SK-N-SH treated with all-trans-retinoic acid at 6 μM for 48 hours (cell line): ENCODE measurements at regions not wholly inside any gene's neighbourhood (a gene's known extent, or its start where the extent isn't known, plus 50 kb on each side); places are given as distances from the start of the nearest gene placed in this dataset.

Experiments used
- ATAC-seq: fragments of 200-7000 bp; cut with Tn5 transposase; 3 replicates; pipeline ENCODE4 v1.9.1; 2020; ENCODE audit warnings: mild to moderate bottlenecking, moderate library complexity
- BACH2 ChIP-seq: fragments of 250-450 bp; sonication (Bioruptor Pico); IDR thresholded peaks from 2 replicates; pipeline ENCODE4 v1.9.0; 2021; ENCODE audit warnings: mild to moderate bottlenecking, borderline replicate concordance
- CSDC2 ChIP-seq: fragments of 250-450 bp; sonication (Bioruptor Pico); IDR thresholded peaks from 2 replicates; pipeline ENCODE4 v1.5.0; 2020; ENCODE audit warnings: mild to moderate bottlenecking, moderate library complexity
- ESRRG ChIP-seq: fragments of 250-450 bp; sonication (Bioruptor Pico); IDR thresholded peaks from 2 replicates; pipeline ENCODE4 v1.6.1; 2021; ENCODE audit warnings: mild to moderate bottlenecking
- GLIS3 ChIP-seq: fragments of 250-450 bp; sonication (Bioruptor Pico); IDR thresholded peaks from 2 replicates; pipeline ENCODE4 v1.5.0; 2020; ENCODE audit warnings: mild to moderate bottlenecking, moderate library complexity
- OSR1 ChIP-seq: fragments of 250-450 bp; sonication (Bioruptor Pico); IDR thresholded peaks from 2 replicates; pipeline ENCODE4 v1.8.0; 2022; ENCODE audit warnings: moderate library complexity, mild to moderate bottlenecking, inconsistent platforms
- PPARA ChIP-seq: fragments of 250-450 bp; sonication (Bioruptor Pico); IDR thresholded peaks from 2 replicates; pipeline ENCODE4 v1.5.0; 2020; ENCODE audit warnings: mild to moderate bottlenecking, borderline replicate concordance
- SNAI2 ChIP-seq: fragments of 250-450 bp; sonication (Bioruptor Pico); IDR thresholded peaks from 2 replicates; pipeline ENCODE4 v1.5.0; 2020; ENCODE audit warnings: mild to moderate bottlenecking, moderate library complexity
- TOX ChIP-seq: fragments of 250-450 bp; sonication (Bioruptor Pico); IDR thresholded peaks from 2 replicates; pipeline ENCODE4 v1.8.0; 2021; ENCODE audit warnings: mild to moderate bottlenecking, moderate library complexity, borderline replicate concordance
- TSHZ2 ChIP-seq: fragments of 250-450 bp; sonication (Bioruptor Pico); IDR thresholded peaks from 2 replicates; pipeline ENCODE4 v1.5.0; 2020; ENCODE audit warnings: mild to moderate bottlenecking, moderate library complexity
- ZC3H10 ChIP-seq: fragments of 250-450 bp; sonication (Bioruptor Pico); IDR thresholded peaks from 2 replicates; pipeline ENCODE4 v1.5.1; 2021; ENCODE audit warnings: mild to moderate bottlenecking, moderate library complexity
- ZFP3 ChIP-seq: fragments of 250-450 bp; sonication (Bioruptor Pico); IDR thresholded peaks from 2 replicates; pipeline ENCODE4 v1.5.0; 2020; ENCODE audit warnings: mild to moderate bottlenecking, moderate library complexity
- ZFP30 ChIP-seq: fragments of 450-650 bp; formaldehyde crosslinking; IDR thresholded peaks from 2 replicates; pipeline ENCODE4 v1.5.0; 2022; ENCODE audit warnings: mild to moderate bottlenecking, moderate library complexity
- ZNF8 ChIP-seq: fragments of 450-650 bp; formaldehyde crosslinking; IDR thresholded peaks from 2 replicates; pipeline ENCODE4 v1.5.0; 2020; ENCODE audit warnings: mild to moderate bottlenecking, moderate library complexity
- TF ChIP-seq, protein P1 (sequence below): fragments of 250-450 bp; sonication (Bioruptor Pico); IDR thresholded peaks from 2 replicates; pipeline ENCODE4 v1.8.0; 2020; ENCODE audit warnings: mild to moderate bottlenecking, moderate library complexity, borderline replicate concordance
- TF ChIP-seq, protein P2 (sequence below): fragments of 250-450 bp; sonication (Bioruptor Pico); IDR thresholded peaks from 2 replicates; pipeline ENCODE4 v1.5.1; 2021; ENCODE audit warnings: mild to moderate bottlenecking, moderate library complexity
- TF ChIP-seq, protein P3 (sequence below): fragments of 250-450 bp; sonication (Bioruptor Pico); IDR thresholded peaks from 2 replicates; pipeline ENCODE4 v1.5.1; 2020; ENCODE audit warnings: low read depth, mild to moderate bottlenecking, moderate library complexity
- TF ChIP-seq, protein P4 (sequence below): fragments of 250-450 bp; sonication (Bioruptor Pico); IDR thresholded peaks from 2 replicates; pipeline ENCODE4 v1.8.0; 2021; ENCODE audit warnings: low read depth, mild to moderate bottlenecking, moderate library complexity, borderline replicate concordance

DNA sequence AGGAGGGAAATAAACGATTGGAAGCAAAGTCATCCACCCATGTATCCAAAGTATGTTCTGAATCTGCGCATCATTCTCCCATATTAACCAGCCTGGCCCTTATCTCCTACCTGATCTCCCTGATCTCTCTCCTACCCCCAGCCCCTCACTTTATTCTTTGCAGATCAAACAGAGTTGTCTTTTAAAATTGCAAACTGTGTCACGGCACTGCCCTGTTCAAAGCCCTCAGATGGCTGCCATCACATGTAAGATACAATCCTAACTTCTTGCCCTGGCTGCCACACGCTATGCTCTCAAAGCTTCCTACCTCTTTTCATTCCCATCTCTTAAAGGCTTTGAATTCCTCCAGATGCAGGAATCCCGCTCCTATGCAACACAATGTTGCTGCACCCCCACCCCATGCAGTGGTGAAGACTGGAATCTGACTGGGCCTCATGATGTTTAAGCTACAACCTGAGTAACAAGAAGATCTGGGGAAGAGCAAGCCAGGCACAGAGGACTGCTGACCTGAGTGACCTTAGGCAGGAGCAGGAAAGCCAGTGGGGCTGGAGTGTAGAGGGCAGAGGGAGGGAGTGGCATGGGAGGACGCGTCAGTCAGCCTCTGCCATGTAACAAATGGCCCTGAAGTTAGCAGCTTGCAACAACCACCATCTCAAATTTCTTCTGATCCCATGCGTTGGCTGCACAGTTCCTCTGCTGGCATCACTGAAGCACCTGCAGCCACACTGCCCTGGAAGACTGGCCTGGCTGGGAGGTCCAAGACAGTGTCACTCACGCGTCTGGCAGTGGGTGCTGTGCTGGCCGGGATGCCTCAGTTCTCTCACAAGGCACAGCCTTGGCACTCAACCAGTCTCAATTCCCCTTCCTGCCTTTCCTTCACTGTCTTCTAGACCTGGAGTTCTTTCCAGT, 382.8 kb downstream of the BCL11B start:
- ATAC-seq: no peak
- no peak for TF ChIP-seq SNAI2 (CRISPR knock-in tag)
- TF ChIP-seq, protein P1, sequence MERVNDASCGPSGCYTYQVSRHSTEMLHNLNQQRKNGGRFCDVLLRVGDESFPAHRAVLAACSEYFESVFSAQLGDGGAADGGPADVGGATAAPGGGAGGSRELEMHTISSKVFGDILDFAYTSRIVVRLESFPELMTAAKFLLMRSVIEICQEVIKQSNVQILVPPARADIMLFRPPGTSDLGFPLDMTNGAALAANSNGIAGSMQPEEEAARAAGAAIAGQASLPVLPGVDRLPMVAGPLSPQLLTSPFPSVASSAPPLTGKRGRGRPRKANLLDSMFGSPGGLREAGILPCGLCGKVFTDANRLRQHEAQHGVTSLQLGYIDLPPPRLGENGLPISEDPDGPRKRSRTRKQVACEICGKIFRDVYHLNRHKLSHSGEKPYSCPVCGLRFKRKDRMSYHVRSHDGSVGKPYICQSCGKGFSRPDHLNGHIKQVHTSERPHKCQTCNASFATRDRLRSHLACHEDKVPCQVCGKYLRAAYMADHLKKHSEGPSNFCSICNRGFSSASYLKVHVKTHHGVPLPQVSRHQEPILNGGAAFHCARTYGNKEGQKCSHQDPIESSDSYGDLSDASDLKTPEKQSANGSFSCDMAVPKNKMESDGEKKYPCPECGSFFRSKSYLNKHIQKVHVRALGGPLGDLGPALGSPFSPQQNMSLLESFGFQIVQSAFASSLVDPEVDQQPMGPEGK (CRISPR knock-in tag): no peak
- TF ChIP-seq ZNF8 (CRISPR knock-in tag): no peak
- TF ChIP-seq TSHZ2 (CRISPR knock-in tag): no peak
- TF ChIP-seq BACH2: no peak

DNA sequence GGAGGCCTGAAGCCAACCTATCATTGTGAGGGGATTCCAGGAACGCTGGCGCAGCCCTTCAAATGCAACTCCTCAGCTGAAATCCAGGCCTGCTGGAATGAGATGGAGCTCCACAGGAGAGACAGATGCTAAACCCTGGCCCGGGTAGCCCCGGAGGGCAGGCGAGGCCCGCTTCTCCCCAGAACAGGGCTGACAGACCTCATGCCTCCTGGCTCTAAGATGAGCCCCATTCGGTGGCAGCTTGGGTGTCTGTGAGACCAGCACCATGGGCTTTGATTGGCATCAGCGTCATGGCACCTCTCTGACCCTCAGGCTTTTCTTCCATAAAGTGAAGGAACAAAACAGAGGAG, 382.2 kb downstream of the BCL11B start:
- ATAC-seq: no peak
- TF ChIP-seq ZNF8 (CRISPR knock-in tag): no peak
- TF ChIP-seq SNAI2 (CRISPR knock-in tag): no peak
- TF ChIP-seq BACH2: no peak
- TF ChIP-seq, protein P2, sequence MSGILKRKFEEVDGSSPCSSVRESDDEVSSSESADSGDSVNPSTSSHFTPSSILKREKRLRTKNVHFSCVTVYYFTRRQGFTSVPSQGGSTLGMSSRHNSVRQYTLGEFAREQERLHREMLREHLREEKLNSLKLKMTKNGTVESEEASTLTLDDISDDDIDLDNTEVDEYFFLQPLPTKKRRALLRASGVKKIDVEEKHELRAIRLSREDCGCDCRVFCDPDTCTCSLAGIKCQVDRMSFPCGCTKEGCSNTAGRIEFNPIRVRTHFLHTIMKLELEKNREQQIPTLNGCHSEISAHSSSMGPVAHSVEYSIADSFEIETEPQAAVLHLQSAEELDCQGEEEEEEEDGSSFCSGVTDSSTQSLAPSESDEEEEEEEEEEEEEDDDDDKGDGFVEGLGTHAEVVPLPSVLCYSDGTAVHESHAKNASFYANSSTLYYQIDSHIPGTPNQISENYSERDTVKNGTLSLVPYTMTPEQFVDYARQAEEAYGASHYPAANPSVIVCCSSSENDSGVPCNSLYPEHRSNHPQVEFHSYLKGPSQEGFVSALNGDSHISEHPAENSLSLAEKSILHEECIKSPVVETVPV (CRISPR knock-in tag): no peak
- no peak for TF ChIP-seq ZC3H10 (CRISPR knock-in tag)
- no peak for TF ChIP-seq CSDC2
- TF ChIP-seq, protein P1 (CRISPR knock-in tag): no peak
- TF ChIP-seq, protein P3, sequence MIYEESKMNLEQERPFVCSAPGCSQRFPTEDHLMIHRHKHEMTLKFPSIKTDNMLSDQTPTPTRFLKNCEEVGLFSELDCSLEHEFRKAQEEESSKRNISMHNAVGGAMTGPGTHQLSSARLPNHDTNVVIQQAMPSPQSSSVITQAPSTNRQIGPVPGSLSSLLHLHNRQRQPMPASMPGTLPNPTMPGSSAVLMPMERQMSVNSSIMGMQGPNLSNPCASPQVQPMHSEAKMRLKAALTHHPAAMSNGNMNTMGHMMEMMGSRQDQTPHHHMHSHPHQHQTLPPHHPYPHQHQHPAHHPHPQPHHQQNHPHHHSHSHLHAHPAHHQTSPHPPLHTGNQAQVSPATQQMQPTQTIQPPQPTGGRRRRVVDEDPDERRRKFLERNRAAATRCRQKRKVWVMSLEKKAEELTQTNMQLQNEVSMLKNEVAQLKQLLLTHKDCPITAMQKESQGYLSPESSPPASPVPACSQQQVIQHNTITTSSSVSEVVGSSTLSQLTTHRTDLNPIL: no peak
- TF ChIP-seq ZFP30 (CRISPR knock-in tag): no peak

DNA sequence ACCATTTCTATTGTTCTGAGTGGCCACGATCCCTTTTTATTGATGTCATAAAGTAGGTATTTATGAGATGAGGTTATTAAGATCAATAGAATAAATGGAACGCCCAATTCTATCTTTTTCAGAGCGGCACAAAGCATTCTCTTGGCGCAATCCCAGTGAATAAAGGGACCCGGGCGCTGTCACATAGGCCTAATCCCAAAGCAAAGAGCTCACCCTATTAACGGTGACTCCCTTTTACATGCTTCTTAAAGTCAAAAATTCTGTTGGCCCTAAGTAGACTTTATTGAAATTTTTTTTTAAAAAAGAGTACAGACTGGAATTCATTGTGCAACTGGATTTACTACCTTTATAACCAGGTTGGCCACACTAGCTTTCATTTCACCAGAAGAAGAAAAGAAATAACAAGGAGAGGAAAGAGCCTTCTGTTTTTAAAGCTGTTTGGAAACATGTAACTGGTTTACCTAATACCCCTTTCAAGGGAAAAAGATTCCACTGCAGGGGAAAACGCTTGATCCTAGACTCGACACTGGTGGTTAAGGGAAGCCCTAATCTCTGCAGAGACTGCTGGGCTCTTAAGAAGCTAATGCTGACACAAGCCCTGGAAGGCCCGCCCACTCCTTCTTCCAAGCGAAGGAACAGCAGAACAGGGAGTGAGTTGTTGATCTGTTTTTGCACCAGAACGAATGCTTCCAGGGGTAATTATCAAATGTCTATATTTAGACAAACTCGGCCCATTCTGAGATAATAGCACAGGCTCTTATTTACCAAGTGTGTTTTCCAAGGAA, 381.2 kb downstream of the BCL11B start:
- ATAC-seq: no peak
- TF ChIP-seq PPARA (CRISPR knock-in tag) (no peak), ZFP30 (CRISPR knock-in tag) (no peak), CSDC2 (no peak), ESRRG (CRISPR knock-in tag) (no peak), TOX (CRISPR knock-in tag) (no peak), GLIS3 (CRISPR knock-in tag) (no peak), SNAI2 (CRISPR knock-in tag) (no peak), ZFP3 (no peak), OSR1 (CRISPR knock-in tag) (no peak), ZNF8 (CRISPR knock-in tag) (no peak), ZC3H10 (CRISPR knock-in tag) (no peak)
- TF ChIP-seq, protein P2 (CRISPR knock-in tag): no peak
- TF ChIP-seq, protein P3: no peak
- TF ChIP-seq, protein P4, sequence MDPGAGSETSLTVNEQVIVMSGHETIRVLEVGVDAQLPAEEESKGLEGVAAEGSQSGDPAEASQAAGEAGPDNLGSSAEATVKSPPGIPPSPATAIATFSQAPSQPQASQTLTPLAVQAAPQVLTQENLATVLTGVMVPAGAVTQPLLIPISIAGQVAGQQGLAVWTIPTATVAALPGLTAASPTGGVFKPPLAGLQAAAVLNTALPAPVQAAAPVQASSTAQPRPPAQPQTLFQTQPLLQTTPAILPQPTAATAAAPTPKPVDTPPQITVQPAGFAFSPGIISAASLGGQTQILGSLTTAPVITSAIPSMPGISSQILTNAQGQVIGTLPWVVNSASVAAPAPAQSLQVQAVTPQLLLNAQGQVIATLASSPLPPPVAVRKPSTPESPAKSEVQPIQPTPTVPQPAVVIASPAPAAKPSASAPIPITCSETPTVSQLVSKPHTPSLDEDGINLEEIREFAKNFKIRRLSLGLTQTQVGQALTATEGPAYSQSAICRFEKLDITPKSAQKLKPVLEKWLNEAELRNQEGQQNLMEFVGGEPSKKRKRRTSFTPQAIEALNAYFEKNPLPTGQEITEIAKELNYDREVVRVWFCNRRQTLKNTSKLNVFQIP (CRISPR knock-in tag): no peak
- TF ChIP-seq, protein P1 (CRISPR knock-in tag): no peak
